NCI-H524 (cell line): ENCODE measurements at regions not wholly inside any gene's neighbourhood (a gene's known extent, or its start where the extent isn't known, plus 50 kb on each side); places are given as distances from the start of the nearest gene placed in this dataset.

Experiments
- DNase-seq, 2 experiments: peaks; one replicate each; lab custom pipeline; 2025; lab: John Stamatoyannopoulos, UW

DNA sequence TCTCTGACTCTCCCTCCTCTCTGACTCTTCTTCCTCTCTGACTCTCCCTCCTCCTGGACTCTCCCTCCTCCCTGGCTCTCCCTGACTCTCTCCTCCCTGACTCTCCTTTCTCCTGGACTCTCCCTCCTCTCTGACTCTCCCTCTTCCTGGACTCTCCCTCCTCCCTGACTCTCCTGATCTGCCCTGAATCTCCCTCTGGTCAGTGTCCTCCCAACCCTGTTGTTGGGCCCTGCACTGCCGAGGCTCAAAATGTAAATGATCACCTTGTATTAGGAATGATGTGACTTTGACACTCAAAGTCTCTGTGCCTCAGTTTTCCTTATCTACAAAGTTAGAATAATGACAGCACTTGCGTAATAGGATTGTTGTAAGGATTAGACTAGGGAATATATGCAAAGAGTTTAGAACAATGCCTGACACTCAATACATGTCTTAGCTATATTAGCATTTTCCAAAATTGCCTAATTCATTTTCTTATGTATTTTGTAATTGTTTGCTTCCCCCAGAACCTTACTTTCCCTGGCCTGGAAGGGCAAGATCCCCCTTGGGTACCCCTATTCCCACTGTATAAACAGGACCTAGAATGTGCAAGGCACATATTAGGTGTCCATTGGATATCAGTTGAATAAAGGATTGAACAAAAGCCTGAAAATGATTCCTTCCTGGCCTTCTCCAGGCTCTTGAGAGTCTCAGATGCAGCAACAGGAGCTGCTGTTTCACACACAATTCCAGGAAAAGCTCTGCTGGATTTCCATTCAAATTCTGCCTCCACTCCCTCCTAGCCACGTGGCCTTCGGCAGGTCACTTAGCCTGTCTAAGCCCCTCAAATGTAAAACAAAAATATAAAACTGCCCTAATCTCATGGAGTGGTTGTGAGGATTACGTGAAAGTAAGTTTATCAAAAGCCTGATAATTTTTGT lies 170.1 kb downstream of the INHBB start:
- DNase-seq: no peak

- DNase-seq: no peak
Measured at GRCh38 chr2:120516679-120517314, 170.9 kb downstream of the INHBB start.

- no peak for DNase-seq
Measured at GRCh38 chr2:120517751-120518469, 172.0 kb downstream of the INHBB start.

DNA sequence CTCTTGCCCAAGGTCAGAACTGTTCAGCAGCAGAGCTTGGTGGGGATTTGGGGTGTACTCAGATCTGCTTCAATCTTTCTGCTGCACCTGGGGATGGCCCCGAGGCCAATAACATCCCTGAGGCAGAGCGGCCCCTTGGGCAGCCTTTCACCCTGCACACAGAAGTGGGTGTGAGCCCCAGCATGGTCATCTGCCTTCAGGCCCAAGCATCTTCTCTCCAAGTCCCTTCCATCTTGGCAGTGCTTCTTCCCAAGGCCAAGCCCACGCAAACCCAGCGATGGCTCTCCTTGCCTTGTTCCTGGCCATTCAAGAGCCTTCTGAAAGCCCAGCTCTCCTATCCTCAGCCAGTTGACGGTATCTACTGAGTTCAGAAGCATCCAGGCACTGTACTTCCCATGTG lies 172.9 kb downstream of the INHBB start:
- no peak for DNase-seq

- DNase-seq: no peak
Measured at GRCh38 chr2:120519469-120519868, 173.5 kb downstream of the INHBB start.

- DNase-seq: no peak
Measured at GRCh38 chr2:120520454-120520853, 174.5 kb downstream of the INHBB start.

- peak; percentile 10 to 53 for DNase-seq
Measured at GRCh38 chr2:120520929-120521912, 175.3 kb downstream of the INHBB start.

GRCh38 chr2:120522151-120522751 lies 176.3 kb downstream of the INHBB start:
- peak; percentile 42 to 67 for DNase-seq

GRCh38 chr2:120523766-120524165 lies 177.8 kb downstream of the INHBB start:
- no peak for DNase-seq

DNA sequence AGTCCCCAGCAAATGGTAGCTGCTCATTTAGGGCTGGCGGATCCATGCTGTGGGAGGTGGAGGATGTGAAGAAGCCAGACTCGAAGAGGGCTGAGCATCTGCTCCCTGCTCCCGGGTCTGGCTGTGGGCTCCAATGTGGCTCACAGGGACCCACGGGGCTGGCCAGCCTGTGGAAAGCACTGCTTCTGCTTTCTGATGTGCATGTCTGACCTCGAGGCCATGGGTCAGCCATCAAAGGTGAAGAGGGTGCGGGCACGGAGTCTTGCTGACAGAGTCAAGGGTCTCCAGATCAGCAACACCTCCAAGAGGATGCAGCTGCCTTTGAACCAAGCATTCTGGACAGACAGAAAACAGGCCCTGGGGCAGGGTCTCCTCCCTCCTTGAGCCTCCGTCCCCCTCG lies 178.2 kb downstream of the INHBB start:
- DNase-seq: no peak

- peak in 1 of 2 experiments; percentile 4 for DNase-seq
Measured at GRCh38 chr2:120525056-120526046, 179.4 kb downstream of the INHBB start.

GRCh38 chr2:120526047-120526562 lies 180.2 kb downstream of the INHBB start:
- no peak for DNase-seq

- DNase-seq: no peak
Measured at GRCh38 chr2:120526997-120527945, 181.3 kb downstream of the INHBB start.

DNA sequence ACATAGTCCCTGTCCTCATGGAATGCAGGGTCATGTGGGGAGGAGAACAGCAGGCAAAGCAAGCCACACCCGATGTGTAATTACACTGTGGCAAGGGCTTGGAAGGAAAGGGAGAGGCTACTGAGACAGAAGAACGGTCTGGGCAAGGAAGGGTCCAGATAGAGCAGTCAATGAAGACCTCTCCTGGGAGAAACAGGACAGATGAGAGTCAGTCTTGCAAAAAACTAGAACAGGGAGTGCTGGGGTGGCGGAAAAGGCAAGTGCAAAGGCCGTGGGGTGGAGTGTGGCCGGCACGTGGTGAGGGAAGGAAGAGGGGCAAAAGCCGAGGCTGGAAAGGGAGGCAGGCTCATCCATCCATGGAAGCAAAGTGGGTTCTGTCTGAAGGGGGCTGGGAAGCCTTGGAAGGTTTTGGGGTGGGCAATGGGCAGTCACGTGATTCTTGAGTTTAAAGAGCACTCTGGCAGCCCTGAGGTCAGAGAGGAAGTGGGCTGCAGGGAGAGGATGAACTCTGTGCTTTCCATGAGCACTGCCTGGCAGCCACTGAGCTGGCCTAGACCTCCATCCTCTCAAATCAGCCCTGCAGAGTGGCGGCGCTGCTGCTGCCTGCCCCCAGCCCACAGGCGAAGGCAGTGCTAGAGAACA lies 182.2 kb downstream of the INHBB start:
- no peak for DNase-seq

DNA sequence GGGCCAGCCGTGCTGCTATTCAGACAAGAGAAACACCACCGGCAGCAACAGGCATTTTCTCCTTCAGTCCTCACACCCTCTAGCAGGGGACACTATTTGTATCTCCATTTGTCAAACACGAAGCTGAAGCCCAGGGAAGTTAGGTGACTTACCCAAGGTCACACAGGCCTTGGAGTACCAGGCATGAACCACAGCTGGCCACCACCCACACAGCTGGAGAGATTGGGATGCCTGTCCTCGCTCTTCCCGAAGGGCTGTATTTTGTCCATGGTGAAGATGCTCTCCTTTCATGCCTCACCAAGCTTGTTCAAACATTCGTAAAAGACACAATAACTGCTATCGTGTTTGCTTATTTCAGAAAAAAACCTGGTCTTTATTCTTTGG lies 182.7 kb downstream of the INHBB start:
- no peak for DNase-seq

- DNase-seq: no peak
Measured at GRCh38 chr2:120530781-120531180, 184.8 kb downstream of the INHBB start.

DNA sequence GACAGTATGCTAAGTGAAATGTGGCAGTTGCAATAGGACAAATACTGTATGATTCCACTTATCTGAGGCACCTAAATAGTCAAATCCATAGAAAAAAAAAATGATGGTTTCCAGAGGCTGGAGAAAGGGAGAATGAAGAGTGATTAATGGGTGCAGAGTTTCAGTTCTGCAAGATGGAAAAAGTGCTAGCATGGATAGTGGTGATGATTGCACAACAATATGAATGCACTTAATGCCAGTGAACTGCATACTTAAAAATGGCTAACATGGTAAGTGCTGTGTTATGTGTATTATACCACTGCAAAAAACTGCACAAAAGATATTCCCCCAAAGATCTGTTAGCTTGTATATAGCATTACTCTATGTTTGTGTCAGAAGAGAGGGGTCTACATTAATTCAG lies 185.4 kb downstream of the INHBB start:
- DNase-seq: no peak
